ENCODE measurements at regions not wholly inside any gene's neighbourhood (a gene's known extent, or its start where the extent isn't known, plus 50 kb on each side); places are given as distances from the start of the nearest gene placed in this dataset.

GRCh38 chr1:55692726-55693125 lies 477.6 kb upstream of the USP24 start:
- no peak for DNase-seq (ENCODE audit: low read depth in 2 of 2)
- H3K27me3 ChIP-seq (ENCODE audit: control insufficient read depth, insufficient read depth, low read length), result no peaks in the 10 kb centered on the region
- no peak overlapping the region for H3K4me2 ChIP-seq (ENCODE audit: extremely low read depth, insufficient read depth, low read length)
- TF ChIP-seq, protein P1, sequence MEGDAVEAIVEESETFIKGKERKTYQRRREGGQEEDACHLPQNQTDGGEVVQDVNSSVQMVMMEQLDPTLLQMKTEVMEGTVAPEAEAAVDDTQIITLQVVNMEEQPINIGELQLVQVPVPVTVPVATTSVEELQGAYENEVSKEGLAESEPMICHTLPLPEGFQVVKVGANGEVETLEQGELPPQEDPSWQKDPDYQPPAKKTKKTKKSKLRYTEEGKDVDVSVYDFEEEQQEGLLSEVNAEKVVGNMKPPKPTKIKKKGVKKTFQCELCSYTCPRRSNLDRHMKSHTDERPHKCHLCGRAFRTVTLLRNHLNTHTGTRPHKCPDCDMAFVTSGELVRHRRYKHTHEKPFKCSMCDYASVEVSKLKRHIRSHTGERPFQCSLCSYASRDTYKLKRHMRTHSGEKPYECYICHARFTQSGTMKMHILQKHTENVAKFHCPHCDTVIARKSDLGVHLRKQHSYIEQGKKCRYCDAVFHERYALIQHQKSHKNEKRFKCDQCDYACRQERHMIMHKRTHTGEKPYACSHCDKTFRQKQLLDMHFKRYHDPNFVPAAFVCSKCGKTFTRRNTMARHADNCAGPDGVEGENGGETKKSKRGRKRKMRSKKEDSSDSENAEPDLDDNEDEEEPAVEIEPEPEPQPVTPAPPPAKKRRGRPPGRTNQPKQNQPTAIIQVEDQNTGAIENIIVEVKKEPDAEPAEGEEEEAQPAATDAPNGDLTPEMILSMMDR (conservative IDR thresholded peaks at IDR 0.05 in 1 of 2, IDR thresholded peaks at IDR 0.05 in 1 of 2; ENCODE audit: low read depth in 1 of 2, low read length in 2 of 2), result no peak
- H3K4me3 ChIP-seq (replicated peaks in 1 of 4; ENCODE audit: control extremely low read depth in 1 of 4, insufficient read depth in 1 of 4, low read depth in 3 of 4, low read length in 4 of 4), result no peak overlapping the region
- H3K79me2 ChIP-seq (ENCODE audit: control insufficient read depth, insufficient read depth, low read length), result no peaks in the 10 kb centered on the region
- no peak overlapping the region for H3K27ac ChIP-seq (ENCODE audit: insufficient read depth, low read length)
- no peaks in the 10 kb centered on the region for H4K20me1 ChIP-seq (ENCODE audit: control insufficient read depth, extremely low read depth, insufficient read depth, low read length)
- no peak overlapping the region for H2AFZ ChIP-seq (ENCODE audit: low read length)
- H3K9me3 ChIP-seq (ENCODE audit: control insufficient read depth, insufficient read depth, low read depth, low read length), result no peaks in the 10 kb centered on the region
- peaks cover 20% of the 10 kb centered on the region for H3K4me1 ChIP-seq (ENCODE audit: control insufficient read depth, extremely low read depth, insufficient read depth, low read length)
- no peaks in the 10 kb centered on the region for H3K36me3 ChIP-seq (ENCODE audit: control insufficient read depth, insufficient read depth, low read length)
- H3K9ac ChIP-seq (ENCODE audit: insufficient read depth, low read length), result no peak overlapping the region

DNA sequence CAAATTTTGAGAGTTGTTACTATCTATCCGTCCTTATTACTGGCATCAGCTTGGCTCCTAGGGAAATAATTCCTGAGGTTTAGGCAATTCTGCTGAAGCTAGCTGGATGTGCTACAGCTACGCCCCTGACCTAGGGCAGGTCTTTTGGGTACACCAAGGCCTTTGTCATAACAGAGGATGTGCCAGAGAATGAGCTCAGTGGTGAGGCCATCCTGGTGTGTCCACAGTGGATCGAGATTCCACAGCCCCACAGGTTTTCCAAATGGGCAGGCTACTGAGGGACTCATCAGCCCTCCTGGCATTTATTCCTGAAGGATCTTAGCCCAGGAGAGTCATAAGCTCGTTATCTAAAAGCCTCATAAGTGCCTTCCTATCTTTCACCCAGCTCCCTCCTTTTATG lies 475.2 kb upstream of the USP24 start:
- H3K4me1 ChIP-seq (ENCODE audit: control insufficient read depth, extremely low read depth, insufficient read depth, low read length), result peaks cover 10% of the 10 kb centered on the region
- no peak overlapping the region for H2AFZ ChIP-seq (ENCODE audit: low read length)
- H3K4me3 ChIP-seq (replicated peaks in 1 of 4; ENCODE audit: control extremely low read depth in 1 of 4, insufficient read depth in 1 of 4, low read depth in 3 of 4, low read length in 4 of 4), result no peak overlapping the region
- no peaks in the 10 kb centered on the region for H3K9me3 ChIP-seq (ENCODE audit: control insufficient read depth, insufficient read depth, low read depth, low read length)
- no peak overlapping the region for H3K9ac ChIP-seq (ENCODE audit: insufficient read depth, low read length)
- H3K36me3 ChIP-seq (ENCODE audit: control insufficient read depth, insufficient read depth, low read length), result no peaks in the 10 kb centered on the region
- TF ChIP-seq, protein P1 (conservative IDR thresholded peaks at IDR 0.05 in 1 of 2, IDR thresholded peaks at IDR 0.05 in 1 of 2; ENCODE audit: low read depth in 1 of 2, low read length in 2 of 2), result no peak
- no peak for DNase-seq (ENCODE audit: low read depth in 2 of 2)
- no peak overlapping the region for H3K27ac ChIP-seq (ENCODE audit: insufficient read depth, low read length)
- no peaks in the 10 kb centered on the region for H3K27me3 ChIP-seq (ENCODE audit: control insufficient read depth, insufficient read depth, low read length)
- H3K4me2 ChIP-seq (ENCODE audit: extremely low read depth, insufficient read depth, low read length), result no peak overlapping the region
- H3K79me2 ChIP-seq (ENCODE audit: control insufficient read depth, insufficient read depth, low read length), result no peaks in the 10 kb centered on the region
- no peaks in the 10 kb centered on the region for H4K20me1 ChIP-seq (ENCODE audit: control insufficient read depth, extremely low read depth, insufficient read depth, low read length)

- no peak for DNase-seq (ENCODE audit: low read depth in 2 of 2)
- no peaks in the 10 kb centered on the region for H3K36me3 ChIP-seq (ENCODE audit: control insufficient read depth, insufficient read depth, low read length)
- no peaks in the 10 kb centered on the region for H3K9me3 ChIP-seq (ENCODE audit: control insufficient read depth, insufficient read depth, low read depth, low read length)
- no peak overlapping the region for H3K4me2 ChIP-seq (ENCODE audit: extremely low read depth, insufficient read depth, low read length)
- no peak overlapping the region for H3K9ac ChIP-seq (ENCODE audit: insufficient read depth, low read length)
- H3K27me3 ChIP-seq (ENCODE audit: control insufficient read depth, insufficient read depth, low read length), result no peaks in the 10 kb centered on the region
- no peak overlapping the region for H3K27ac ChIP-seq (ENCODE audit: insufficient read depth, low read length)
- H4K20me1 ChIP-seq (ENCODE audit: control insufficient read depth, extremely low read depth, insufficient read depth, low read length), result no peaks in the 10 kb centered on the region
- H3K4me1 ChIP-seq (ENCODE audit: control insufficient read depth, extremely low read depth, insufficient read depth, low read length), result peaks cover 4% of the 10 kb centered on the region
- H3K4me3 ChIP-seq (replicated peaks in 1 of 4; ENCODE audit: control extremely low read depth in 1 of 4, insufficient read depth in 1 of 4, low read depth in 3 of 4, low read length in 4 of 4), result no peak overlapping the region
- no peak for TF ChIP-seq EZH2 (IDR thresholded peaks at IDR 0.05; ENCODE audit: low read length, missing control alignments)
- TF ChIP-seq, protein P1 (conservative IDR thresholded peaks at IDR 0.05 in 1 of 2, IDR thresholded peaks at IDR 0.05 in 1 of 2; ENCODE audit: low read depth in 1 of 2, low read length in 2 of 2), result no peak
- no peaks in the 10 kb centered on the region for H3K79me2 ChIP-seq (ENCODE audit: control insufficient read depth, insufficient read depth, low read length)
- H2AFZ ChIP-seq (ENCODE audit: low read length), result no peak overlapping the region
Observed at GRCh38 chr1:55689800-55690199, 474.6 kb upstream of the USP24 start.
